Neuronal stem cell (in vitro differentiated cells): ENCODE measurements at regions not wholly inside any gene's neighbourhood (a gene's known extent, or its start where the extent isn't known, plus 50 kb on each side); places are given as distances from the start of the nearest gene placed in this dataset.

Source experiments
- DNase-seq: peaks from one replicate; pipeline ENCODE4 v3.0.0-alpha.2; 2013; ENCODE audit warnings: low spot score
- H2AFZ ChIP-seq: one replicate; pipeline ENCODE4 v1.6.1; 2013; ENCODE audit warnings: mild to moderate bottlenecking, low read length, inconsistent platforms
- H2AK5ac ChIP-seq: 2 replicates; pipeline ENCODE4 v1.6.1; 2013; ENCODE audit warnings: low read depth, mild to moderate bottlenecking, inconsistent platforms, low read length, moderate library complexity, mixed read lengths
- H2BK120ac ChIP-seq: 2 replicates; pipeline ENCODE4 v1.6.1; 2013; ENCODE audit warnings: low read depth, mild to moderate bottlenecking, inconsistent platforms, low read length, moderate library complexity, mixed read lengths
- H2BK12ac ChIP-seq: one replicate; pipeline ENCODE4 v1.6.1; 2013; ENCODE audit warnings: low read length, inconsistent platforms
- H2BK15ac ChIP-seq: 2 replicates; pipeline ENCODE4 v1.6.1; 2013; ENCODE audit warnings: mild to moderate bottlenecking, low read length, inconsistent platforms, mixed read lengths
- H2BK5ac ChIP-seq: one replicate; pipeline ENCODE4 v1.6.1; 2013; ENCODE audit warnings: inconsistent platforms, mild to moderate bottlenecking, low read length, moderate library complexity
- H3K14ac ChIP-seq: one replicate; pipeline ENCODE4 v1.6.1; 2013; ENCODE audit warnings: low read length, inconsistent platforms
- H3K18ac ChIP-seq: 2 replicates; pipeline ENCODE4 v1.6.1; 2013; ENCODE audit warnings: low read length, inconsistent platforms
- H3K23ac ChIP-seq: 2 replicates; pipeline ENCODE4 v1.6.1; 2013; ENCODE audit warnings: low read depth, mild to moderate bottlenecking, mixed read lengths, low read length, inconsistent platforms; ENCODE audit not compliant: poor library complexity
- H3K27ac ChIP-seq: replicated peaks from 3 replicates; pipeline ENCODE4 v1.5.1; 2013; ENCODE audit warnings: low read length, inconsistent platforms
- H3K27me3 ChIP-seq, 3 experiments: 2 replicates each; pipeline ENCODE4 v1.6.1; 2013; ENCODE audit warnings: low read length in 3 of 3, mild to moderate bottlenecking in 2 of 3, inconsistent platforms in 1 of 3, low read depth in 1 of 3, mixed read lengths in 1 of 3, moderate library complexity in 1 of 3; ENCODE audit not compliant: control insufficient read depth in 3 of 3, insufficient read depth in 3 of 3
- H3K36me3 ChIP-seq, 2 donors: replicated peaks in 1 of 2; 2 replicates each; pipeline ENCODE4 v1.6.1; 2013; ENCODE audit warnings: low read length in 2 of 2; ENCODE audit not compliant: control insufficient read depth in 2 of 2, insufficient read depth in 2 of 2
- H3K4ac ChIP-seq: 2 replicates; pipeline ENCODE4 v1.6.1; 2013; ENCODE audit warnings: inconsistent platforms, mild to moderate bottlenecking, low read length, moderate library complexity
- H3K4me1 ChIP-seq, 2 donors: 1 replicate in 1 of 2; 2 replicates in 1 of 2; pipeline ENCODE4 v1.6.1; 2013; ENCODE audit warnings: low read length in 2 of 2, low read depth in 1 of 2; ENCODE audit not compliant: control insufficient read depth in 2 of 2, insufficient read depth in 1 of 2
- H3K4me2 ChIP-seq: one replicate; pipeline ENCODE4 v1.6.1; 2013; ENCODE audit warnings: mild to moderate bottlenecking, low read length, inconsistent platforms; ENCODE audit not compliant: insufficient read depth, poor library complexity, severe bottlenecking
- H3K4me3 ChIP-seq, 2 donors: 2 replicates each; pipeline ENCODE4 v1.5.1; 2013; ENCODE audit warnings: low read length in 2 of 2, mild to moderate bottlenecking in 2 of 2, inconsistent platforms in 1 of 2, moderate library complexity in 1 of 2
- H3K79me1 ChIP-seq: one replicate; pipeline ENCODE4 v1.6.1; 2013; ENCODE audit warnings: low read depth, mild to moderate bottlenecking, inconsistent platforms, low read length, moderate library complexity
- H3K9ac ChIP-seq: one replicate; pipeline ENCODE4 v1.6.1; 2013; ENCODE audit warnings: mild to moderate bottlenecking, low read depth, low read length, inconsistent platforms; ENCODE audit not compliant: poor library complexity
- H3K9me3 ChIP-seq, 2 donors: replicated peaks in 1 of 2; 2 replicates each; pipeline versions ENCODE3 to v1.6.1; 2013; ENCODE audit warnings: low read length in 2 of 2, mild to moderate bottlenecking in 2 of 2, inconsistent platforms in 1 of 2, low read depth in 1 of 2, mixed read lengths in 1 of 2, moderate library complexity in 1 of 2; ENCODE audit not compliant: control insufficient read depth in 2 of 2, insufficient read depth in 1 of 2
- H4K8ac ChIP-seq: one replicate; pipeline ENCODE4 v1.6.1; 2013; ENCODE audit warnings: low read depth, mild to moderate bottlenecking, inconsistent platforms, low read length, moderate library complexity
- H4K91ac ChIP-seq: one replicate; pipeline ENCODE4 v1.6.1; 2013; ENCODE audit warnings: low read length, low read depth, mild to moderate bottlenecking, inconsistent platforms; ENCODE audit not compliant: poor library complexity
- WGBS, 2 donors: extraction: QIAGEN DNeasy Blood & Tissue Kit; methylation state at CpG; one replicate each; pipeline ENCODE4 v1.1.7; 2013; ENCODE audit warnings: missing lambda C conversion rate in 2 of 2, mixed read lengths in 1 of 2; ENCODE audit not compliant: insufficient read length in 2 of 2, insufficient replicate concordance in 1 of 2; ENCODE audit errors: extremely low coverage in 2 of 2; 5-methylcytosine and 5-hydroxymethylcytosine counted together

- no peak overlapping the region for H2BK120ac ChIP-seq
- no peaks in the 10 kb centered on the region for H3K4me1 ChIP-seq
- no peak overlapping the region for H3K14ac ChIP-seq
- H3K4me2 ChIP-seq, result no peak overlapping the region
- no CpG with 5 or more reads among the region's 3 CpGs for WGBS, 2 donors
- no peaks in the 10 kb centered on the region for H3K27me3 ChIP-seq
- no peak overlapping the region for H3K23ac ChIP-seq
- H2BK15ac ChIP-seq, result no peak overlapping the region
- H2AK5ac ChIP-seq, result no peak overlapping the region
- no peak overlapping the region for H4K91ac ChIP-seq
- H2BK12ac ChIP-seq, result no peak overlapping the region
- no peaks in the 10 kb centered on the region for H3K36me3 ChIP-seq
- DNase-seq, result no peak
- no peak overlapping the region for H3K9ac ChIP-seq
- no peak overlapping the region for H2BK5ac ChIP-seq
- no peaks in the 10 kb centered on the region for H3K9me3 ChIP-seq
- no peaks in the 10 kb centered on the region for H3K79me1 ChIP-seq
- no peak overlapping the region for H3K4me3 ChIP-seq
- H3K18ac ChIP-seq, result no peak overlapping the region
- no peak overlapping the region for H4K8ac ChIP-seq
- H2AFZ ChIP-seq, result no peak overlapping the region
- no peak overlapping the region for H3K27ac ChIP-seq
- no peak overlapping the region for H3K4ac ChIP-seq
Observed at GRCh38 chr5:18079831-18080230, 445.6 kb downstream of the TAF11L14 start.

- H2AFZ ChIP-seq, result no peak overlapping the region
- H2BK15ac ChIP-seq, result no peak overlapping the region
- no peak overlapping the region for H3K4me2 ChIP-seq
- H3K9me3 ChIP-seq, result no peaks in the 10 kb centered on the region
- no peak overlapping the region for H2BK12ac ChIP-seq
- H3K9ac ChIP-seq, result no peak overlapping the region
- H3K27me3 ChIP-seq, result no peaks in the 10 kb centered on the region
- H3K27ac ChIP-seq, result no peak overlapping the region
- H3K23ac ChIP-seq, result no peak overlapping the region
- H3K14ac ChIP-seq, result no peak overlapping the region
- H4K91ac ChIP-seq, result no peak overlapping the region
- H2BK120ac ChIP-seq, result no peak overlapping the region
- 93 to 100% methylated on average over 1 of the region's 9 CpGs for WGBS, 2 donors
- H3K4me1 ChIP-seq, result no peaks in the 10 kb centered on the region
- no peaks in the 10 kb centered on the region for H3K79me1 ChIP-seq
- no peak overlapping the region for H4K8ac ChIP-seq
- DNase-seq, result no peak
- no peak overlapping the region for H3K4ac ChIP-seq
- no peak overlapping the region for H2AK5ac ChIP-seq
- H3K18ac ChIP-seq, result no peak overlapping the region
- no peak overlapping the region for H3K4me3 ChIP-seq
- no peak overlapping the region for H2BK5ac ChIP-seq
- no peaks in the 10 kb centered on the region for H3K36me3 ChIP-seq
Observed at GRCh38 chr5:18088020-18088579, 453.8 kb downstream of the TAF11L14 start.

- no peak overlapping the region for H2AK5ac ChIP-seq
- no CpG with 5 or more reads among the region's 2 CpGs for WGBS, 2 donors
Observed at GRCh38 chr5:18090177-18090576, 455.9 kb downstream of the TAF11L14 start.

GRCh38 chr5:18091142-18091541 lies 456.9 kb downstream of the TAF11L14 start:
- no peaks in the 10 kb centered on the region for H3K9me3 ChIP-seq
- H3K14ac ChIP-seq, result no peak overlapping the region
- no peak overlapping the region for H3K4me3 ChIP-seq
- no peaks in the 10 kb centered on the region for H3K79me1 ChIP-seq
- no peak overlapping the region for H2BK120ac ChIP-seq
- H4K91ac ChIP-seq, result no peak overlapping the region
- H3K27me3 ChIP-seq, result no peaks in the 10 kb centered on the region
- no peak overlapping the region for H4K8ac ChIP-seq
- no peak overlapping the region for H3K4me2 ChIP-seq
- no peaks in the 10 kb centered on the region for H3K4me1 ChIP-seq
- no peak overlapping the region for H2BK12ac ChIP-seq
- H3K23ac ChIP-seq, result no peak overlapping the region
- no peak overlapping the region for H2AK5ac ChIP-seq
- H3K9ac ChIP-seq, result no peak overlapping the region
- no peak overlapping the region for H2BK15ac ChIP-seq
- H3K36me3 ChIP-seq, result no peaks in the 10 kb centered on the region
- no peak overlapping the region for H3K27ac ChIP-seq
- peak overlapping the region; percentile 32 for H2AFZ ChIP-seq
- no CpG with 5 or more reads among the region's 2 CpGs for WGBS, 2 donors
- no peak for DNase-seq
- no peak overlapping the region for H2BK5ac ChIP-seq
- H3K18ac ChIP-seq, result no peak overlapping the region
- H3K4ac ChIP-seq, result no peak overlapping the region

More at GRCh38 chr5:18090177-18090576, 455.9 kb downstream of the TAF11L14 start:
- Histone ChIP-seq H2BK12ac (no peak overlapping the region), H3K4me2 (no peak overlapping the region), H3K9me3 (no peaks in the 10 kb centered on the region), H2BK5ac (no peak overlapping the region), H2BK15ac (no peak overlapping the region), H3K79me1 (no peaks in the 10 kb centered on the region), H3K14ac (no peak overlapping the region), H4K91ac (no peak overlapping the region), H3K4me1 (no peaks in the 10 kb centered on the region), H2AFZ (no peak overlapping the region), H4K8ac (no peak overlapping the region), H2BK120ac (no peak overlapping the region), H3K36me3 (no peaks in the 10 kb centered on the region), H3K23ac (no peak overlapping the region), H3K27ac (no peak overlapping the region), H3K9ac (no peak overlapping the region), H3K4ac (no peak overlapping the region), H3K4me3 (no peak overlapping the region), H3K27me3 (no peaks in the 10 kb centered on the region), H3K18ac (no peak overlapping the region)
- no peak for DNase-seq
